Neural cell (in vitro differentiated cells): ENCODE measurements at regions not wholly inside any gene's neighbourhood (a gene's known extent, or its start where the extent isn't known, plus 50 kb on each side); places are given as distances from the start of the nearest gene placed in this dataset.
"Not testable (repeated sequence)": the region's sequence is repeated elsewhere in the genome, so short reads cannot be mapped to it uniquely, and the experiment has no call there.

Experiments
- EZH2 ChIP-seq: fragments of 200-600, 300-800 bp; shearing (Covaris generic), sonication (generic); IDR thresholded peaks from 2 replicates; pipeline ENCODE4 v1.6.1; 2014; ENCODE audit warnings: antibody characterized with exemption, low read length, borderline replicate concordance, mild to moderate bottlenecking; ENCODE audit not compliant: insufficient read depth, poor library complexity, severe bottlenecking
- MXI1 ChIP-seq: fragments of 450-650 bp; conservative IDR thresholded peaks from 2 replicates; pipeline ENCODE4 v1.6.1; 2014; ENCODE audit warnings: antibody characterized with exemption, mild to moderate bottlenecking; ENCODE audit not compliant: poor library complexity, severe bottlenecking
- TF ChIP-seq, protein P1 (sequence below): fragments of 450-650 bp; IDR thresholded peaks from 2 replicates; pipeline ENCODE4 v1.5.1; 2014; ENCODE audit warnings: antibody characterized with exemption, mild to moderate bottlenecking, moderate library complexity; ENCODE audit not compliant: poor library complexity, severe bottlenecking
- TF ChIP-seq, protein P2 (sequence below): IDR thresholded peaks from 2 replicates; pipeline ENCODE4 v1.6.1; 2012; ENCODE audit warnings: borderline replicate concordance

GRCh38 chr13:26492301-26492700 lies 65.2 kb upstream of the WASF3 start:
- TF ChIP-seq, protein P1, sequence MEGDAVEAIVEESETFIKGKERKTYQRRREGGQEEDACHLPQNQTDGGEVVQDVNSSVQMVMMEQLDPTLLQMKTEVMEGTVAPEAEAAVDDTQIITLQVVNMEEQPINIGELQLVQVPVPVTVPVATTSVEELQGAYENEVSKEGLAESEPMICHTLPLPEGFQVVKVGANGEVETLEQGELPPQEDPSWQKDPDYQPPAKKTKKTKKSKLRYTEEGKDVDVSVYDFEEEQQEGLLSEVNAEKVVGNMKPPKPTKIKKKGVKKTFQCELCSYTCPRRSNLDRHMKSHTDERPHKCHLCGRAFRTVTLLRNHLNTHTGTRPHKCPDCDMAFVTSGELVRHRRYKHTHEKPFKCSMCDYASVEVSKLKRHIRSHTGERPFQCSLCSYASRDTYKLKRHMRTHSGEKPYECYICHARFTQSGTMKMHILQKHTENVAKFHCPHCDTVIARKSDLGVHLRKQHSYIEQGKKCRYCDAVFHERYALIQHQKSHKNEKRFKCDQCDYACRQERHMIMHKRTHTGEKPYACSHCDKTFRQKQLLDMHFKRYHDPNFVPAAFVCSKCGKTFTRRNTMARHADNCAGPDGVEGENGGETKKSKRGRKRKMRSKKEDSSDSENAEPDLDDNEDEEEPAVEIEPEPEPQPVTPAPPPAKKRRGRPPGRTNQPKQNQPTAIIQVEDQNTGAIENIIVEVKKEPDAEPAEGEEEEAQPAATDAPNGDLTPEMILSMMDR: not testable (repeated sequence)
- TF ChIP-seq, protein P2, sequence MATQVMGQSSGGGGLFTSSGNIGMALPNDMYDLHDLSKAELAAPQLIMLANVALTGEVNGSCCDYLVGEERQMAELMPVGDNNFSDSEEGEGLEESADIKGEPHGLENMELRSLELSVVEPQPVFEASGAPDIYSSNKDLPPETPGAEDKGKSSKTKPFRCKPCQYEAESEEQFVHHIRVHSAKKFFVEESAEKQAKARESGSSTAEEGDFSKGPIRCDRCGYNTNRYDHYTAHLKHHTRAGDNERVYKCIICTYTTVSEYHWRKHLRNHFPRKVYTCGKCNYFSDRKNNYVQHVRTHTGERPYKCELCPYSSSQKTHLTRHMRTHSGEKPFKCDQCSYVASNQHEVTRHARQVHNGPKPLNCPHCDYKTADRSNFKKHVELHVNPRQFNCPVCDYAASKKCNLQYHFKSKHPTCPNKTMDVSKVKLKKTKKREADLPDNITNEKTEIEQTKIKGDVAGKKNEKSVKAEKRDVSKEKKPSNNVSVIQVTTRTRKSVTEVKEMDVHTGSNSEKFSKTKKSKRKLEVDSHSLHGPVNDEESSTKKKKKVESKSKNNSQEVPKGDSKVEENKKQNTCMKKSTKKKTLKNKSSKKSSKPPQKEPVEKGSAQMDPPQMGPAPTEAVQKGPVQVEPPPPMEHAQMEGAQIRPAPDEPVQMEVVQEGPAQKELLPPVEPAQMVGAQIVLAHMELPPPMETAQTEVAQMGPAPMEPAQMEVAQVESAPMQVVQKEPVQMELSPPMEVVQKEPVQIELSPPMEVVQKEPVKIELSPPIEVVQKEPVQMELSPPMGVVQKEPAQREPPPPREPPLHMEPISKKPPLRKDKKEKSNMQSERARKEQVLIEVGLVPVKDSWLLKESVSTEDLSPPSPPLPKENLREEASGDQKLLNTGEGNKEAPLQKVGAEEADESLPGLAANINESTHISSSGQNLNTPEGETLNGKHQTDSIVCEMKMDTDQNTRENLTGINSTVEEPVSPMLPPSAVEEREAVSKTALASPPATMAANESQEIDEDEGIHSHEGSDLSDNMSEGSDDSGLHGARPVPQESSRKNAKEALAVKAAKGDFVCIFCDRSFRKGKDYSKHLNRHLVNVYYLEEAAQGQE: not testable (repeated sequence)
- TF ChIP-seq MXI1, EZH2: not testable (repeated sequence)
